ENCODE measurements at regions not wholly inside any gene's neighbourhood (a gene's known extent, or its start where the extent isn't known, plus 50 kb on each side); places are given as distances from the start of the nearest gene placed in this dataset.
"Not testable (repeated sequence)": the region's sequence is repeated elsewhere in the genome, so short reads cannot be mapped to it uniquely, and the experiment has no call there.

DNA sequence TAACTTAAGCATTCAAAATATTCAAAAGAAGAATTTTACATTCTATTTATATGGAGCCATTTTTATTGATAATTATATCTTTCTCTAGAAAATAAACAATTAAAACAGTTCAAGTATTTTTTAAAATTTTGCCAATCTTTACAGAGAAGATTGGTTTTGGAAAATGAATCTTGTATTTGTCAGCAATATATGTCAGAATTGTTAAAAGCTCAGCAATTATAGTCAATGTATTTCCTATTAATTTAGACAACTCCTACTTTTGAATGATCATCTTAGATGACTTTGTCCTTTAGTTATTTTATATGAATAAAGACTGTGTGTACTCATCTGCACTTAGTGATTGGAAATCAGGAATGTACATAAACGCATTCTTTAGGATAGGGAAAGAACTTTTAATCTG lies 223.9 kb upstream of the MAD2L1 start:
- Mint-ChIP-seq H3K36me3 (no peaks in the 10 kb centered on the region), H3K4me3 (no peak overlapping the region), H3K27ac (no peak overlapping the region), H3K27me3 (ENCODE audit: low read depth in 3 of 3) (peaks cover 0 to 1% (median 0%) of the 10 kb centered on the region in 3 donors), H3K4me1 (no peaks in the 10 kb centered on the region), H3K9me3 (peaks cover 0 to 10% (median 3%) of the 10 kb centered on the region in 6 donors)
- no peak for DNase-seq

GRCh38 chr4:120286813-120287212 lies 220.2 kb upstream of the MAD2L1 start:
- no peaks in the 10 kb centered on the region for H3K36me3 Mint-ChIP-seq
- no peak for DNase-seq
- peaks cover 0 to 1% (median 0%) of the 10 kb centered on the region in 3 donors for H3K27me3 Mint-ChIP-seq (ENCODE audit: low read depth in 3 of 3)
- no peaks in the 10 kb centered on the region for H3K4me1 Mint-ChIP-seq
- peaks cover 0 to 26% (median 4%) of the 10 kb centered on the region in 6 donors for H3K9me3 Mint-ChIP-seq
- H3K4me3 Mint-ChIP-seq: no peak overlapping the region
- no peak overlapping the region for H3K27ac Mint-ChIP-seq

- Mint-ChIP-seq H3K27ac (no peak overlapping the region), H3K36me3 (peaks cover 0 to 3% (median 0%) of the 10 kb centered on the region in 3 donors), H3K4me1 (no peaks in the 10 kb centered on the region), H3K27me3 (ENCODE audit: low read depth in 3 of 3) (no peaks in the 10 kb centered on the region), H3K4me3 (no peak overlapping the region), H3K9me3 (peaks cover 0 to 33% (median 5%) of the 10 kb centered on the region in 6 donors)
- DNase-seq: no peak
Measured at GRCh38 chr4:120281581-120281980, 214.9 kb upstream of the MAD2L1 start.

DNA sequence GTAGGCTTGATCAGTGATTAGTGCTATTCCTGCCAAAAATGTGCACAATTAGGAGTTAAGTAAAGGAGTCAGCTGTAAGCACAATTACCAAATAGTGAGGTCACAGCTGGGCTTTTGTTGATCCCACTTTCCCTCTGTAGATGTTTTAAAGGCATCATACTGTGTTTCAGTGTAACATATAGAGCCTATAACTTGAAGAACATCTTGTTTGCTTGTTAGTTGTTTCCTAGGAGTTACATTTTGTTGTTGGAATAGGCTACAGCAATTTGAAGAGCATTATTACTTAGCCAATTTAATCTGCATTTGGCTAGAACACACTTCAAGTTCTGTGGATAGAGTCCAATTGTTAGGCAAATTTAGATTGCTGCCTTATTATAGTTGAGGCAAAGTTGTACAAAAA lies 210.7 kb upstream of the MAD2L1 start:
- Mint-ChIP-seq H3K9me3 (peaks cover 2 to 28% (median 4%) of the 10 kb centered on the region in 6 donors), H3K27ac (no peak overlapping the region), H3K4me3 (no peak overlapping the region), H3K27me3 (ENCODE audit: low read depth in 3 of 3) (peaks cover 0 to 4% (median 0%) of the 10 kb centered on the region in 3 donors), H3K4me1 (no peaks in the 10 kb centered on the region), H3K36me3 (peaks cover 0 to 3% (median 0%) of the 10 kb centered on the region in 3 donors)
- DNase-seq: no peak

GRCh38 chr4:120266602-120267001 lies 200.0 kb upstream of the MAD2L1 start:
- Mint-ChIP-seq H3K27me3 (ENCODE audit: low read depth in 3 of 3) (peaks cover 0 to under 1% (median 0%) of the 10 kb centered on the region in 3 donors), H3K27ac (no peak overlapping the region), H3K4me3 (no peak overlapping the region), H3K36me3 (no peaks in the 10 kb centered on the region), H3K4me1 (no peaks in the 10 kb centered on the region), H3K9me3 (peaks cover 2 to 11% (median 5%) of the 10 kb centered on the region in 6 donors)
- no peak for DNase-seq

DNA sequence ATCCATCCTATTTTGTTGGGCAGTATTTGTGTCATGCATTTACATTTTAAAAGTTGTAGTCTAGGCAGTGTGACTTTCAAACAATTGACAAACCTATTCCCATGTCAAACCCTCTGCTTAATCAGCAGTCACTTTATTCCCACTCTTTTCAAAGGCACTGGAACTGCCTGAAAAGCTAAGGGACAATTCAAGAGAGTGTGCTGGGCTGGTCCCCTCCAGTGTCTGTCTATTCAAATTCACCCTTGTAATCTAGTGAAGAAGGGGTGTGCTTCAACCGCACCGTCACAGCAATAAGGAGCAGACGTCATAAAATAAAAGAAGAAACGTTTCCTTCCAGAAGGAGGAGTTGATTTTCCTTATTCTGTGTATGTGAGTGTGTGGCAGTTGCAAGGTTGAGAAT lies 197.0 kb upstream of the MAD2L1 start:
- DNase-seq: no peak
- peaks cover 3 to 22% (median 10%) of the 10 kb centered on the region in 6 donors for H3K9me3 Mint-ChIP-seq
- H3K36me3 Mint-ChIP-seq: no peaks in the 10 kb centered on the region
- no peaks in the 10 kb centered on the region for H3K4me1 Mint-ChIP-seq
- H3K27me3 Mint-ChIP-seq (ENCODE audit: low read depth in 3 of 3): peaks cover 0 to 2% (median 0%) of the 10 kb centered on the region in 3 donors
- H3K4me3 Mint-ChIP-seq: no peak overlapping the region
- H3K27ac Mint-ChIP-seq: no peak overlapping the region

- Mint-ChIP-seq H3K36me3 (no peaks in the 10 kb centered on the region), H3K27ac (no peak overlapping the region), H3K9me3 (peaks cover 5 to 24% (median 13%) of the 10 kb centered on the region in 6 donors), H3K27me3 (ENCODE audit: low read depth in 3 of 3) (peaks cover 0 to 2% (median 0%) of the 10 kb centered on the region in 3 donors), H3K4me1 (no peaks in the 10 kb centered on the region), H3K4me3 (no peak overlapping the region)
- DNase-seq: no peak
Measured at GRCh38 chr4:120261117-120261516, 194.5 kb upstream of the MAD2L1 start.

DNA sequence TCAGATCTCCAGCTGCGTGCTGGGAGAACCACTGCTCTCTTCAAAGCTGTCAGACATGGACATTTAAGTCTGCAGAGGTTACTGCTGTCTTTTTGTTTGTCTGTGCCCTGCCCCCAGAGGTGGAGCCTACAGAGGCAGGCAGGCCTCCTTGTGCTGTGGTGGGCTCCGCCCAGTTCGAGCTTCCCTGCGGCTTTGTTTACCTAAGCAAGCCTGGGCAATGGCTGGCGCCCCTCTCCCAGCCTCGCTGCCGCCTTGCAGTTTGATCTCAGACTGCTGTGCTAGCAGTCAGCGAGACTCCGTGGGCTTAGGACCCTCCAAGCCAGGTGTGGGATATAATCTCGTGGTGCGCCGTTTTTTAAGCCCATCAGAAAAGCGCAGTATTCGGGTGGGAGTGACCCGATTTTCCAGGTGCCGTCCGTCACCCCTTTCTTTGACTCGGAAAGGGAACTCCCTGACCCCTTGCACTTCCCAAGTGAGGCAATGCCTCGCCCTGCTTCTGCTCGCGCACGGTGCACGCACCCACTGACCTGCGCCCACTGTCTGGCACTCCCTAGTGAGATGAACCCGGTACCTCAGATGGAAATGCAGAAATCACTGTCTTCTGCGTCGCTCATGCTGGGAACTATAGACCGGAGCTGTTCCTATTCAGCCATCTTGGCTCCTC lies 189.6 kb upstream of the MAD2L1 start:
- peaks cover 0 to 19% (median 12%) of the 10 kb centered on the region in 6 donors for H3K9me3 Mint-ChIP-seq
- not testable (repeated sequence) for H3K4me3 Mint-ChIP-seq; H3K4me1 Mint-ChIP-seq; H3K36me3 Mint-ChIP-seq; H3K27ac Mint-ChIP-seq; DNase-seq; H3K27me3 Mint-ChIP-seq (ENCODE audit: low read depth in 3 of 3)

DNA sequence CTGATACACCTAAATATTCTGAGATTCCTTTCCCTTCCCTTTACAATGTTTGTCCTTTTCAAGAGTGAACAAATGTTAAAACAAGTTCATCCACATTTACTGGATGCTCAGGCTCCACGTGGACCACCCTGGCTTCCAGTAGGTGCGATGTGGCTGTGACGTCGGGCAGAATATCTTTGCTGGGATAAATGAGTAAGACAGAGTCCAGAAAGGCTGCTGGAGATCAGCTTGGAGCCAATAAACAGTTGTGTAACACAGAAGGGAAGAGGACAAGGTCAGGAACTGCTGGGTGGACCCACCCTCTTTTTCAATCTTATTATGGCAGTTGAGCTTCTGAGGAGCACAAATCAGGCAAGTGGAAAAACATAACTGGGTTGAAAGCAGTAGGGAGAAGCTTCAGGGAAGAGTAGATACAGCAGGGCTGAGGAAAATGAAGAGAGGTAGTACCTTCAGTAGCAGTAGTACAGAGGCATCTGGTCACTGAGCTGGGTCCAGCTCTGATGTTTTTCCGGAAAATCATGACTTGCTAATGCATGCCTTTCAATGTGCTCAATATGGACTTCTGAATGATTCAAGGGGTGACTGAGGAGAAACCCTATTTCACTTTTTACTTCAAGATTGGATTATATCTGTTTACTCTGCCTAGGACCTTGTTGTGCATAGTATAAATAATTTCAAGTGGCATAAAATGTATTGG lies 171.8 kb upstream of the MAD2L1 start:
- H3K4me1 Mint-ChIP-seq: no peaks in the 10 kb centered on the region

GRCh38 chr4:120236873-120237272 lies 170.2 kb upstream of the MAD2L1 start:
- no peak for DNase-seq
- peaks cover 2 to 19% (median 6%) of the 10 kb centered on the region in 6 donors for H3K9me3 Mint-ChIP-seq
- no peaks in the 10 kb centered on the region for H3K4me1 Mint-ChIP-seq
- H3K4me3 Mint-ChIP-seq: no peak overlapping the region
- H3K27me3 Mint-ChIP-seq (ENCODE audit: low read depth in 3 of 3): peaks cover 0 to 2% (median 0%) of the 10 kb centered on the region in 3 donors
- H3K36me3 Mint-ChIP-seq: no peaks in the 10 kb centered on the region
- H3K27ac Mint-ChIP-seq: no peak overlapping the region

More for the DNA sequence above, 171.8 kb upstream of the MAD2L1 start:
- Mint-ChIP-seq H3K27ac (no peak overlapping the region), H3K27me3 (ENCODE audit: low read depth in 3 of 3) (peaks cover 0 to 2% (median 0%) of the 10 kb centered on the region in 3 donors), H3K4me3 (no peak overlapping the region), H3K36me3 (no peaks in the 10 kb centered on the region), H3K9me3 (peaks cover 0 to 14% (median 2%) of the 10 kb centered on the region in 6 donors)
- DNase-seq: no peak

- Mint-ChIP-seq H3K27ac (no peak overlapping the region), H3K4me3 (no peak overlapping the region), H3K9me3 (peaks cover 5 to 21% (median 8%) of the 10 kb centered on the region in 6 donors), H3K4me1 (no peaks in the 10 kb centered on the region), H3K36me3 (no peaks in the 10 kb centered on the region), H3K27me3 (ENCODE audit: low read depth in 3 of 3) (peaks cover 0 to 2% (median 0%) of the 10 kb centered on the region in 3 donors)
- no peak for DNase-seq
Measured at GRCh38 chr4:120232050-120232449, 165.4 kb upstream of the MAD2L1 start.

DNA sequence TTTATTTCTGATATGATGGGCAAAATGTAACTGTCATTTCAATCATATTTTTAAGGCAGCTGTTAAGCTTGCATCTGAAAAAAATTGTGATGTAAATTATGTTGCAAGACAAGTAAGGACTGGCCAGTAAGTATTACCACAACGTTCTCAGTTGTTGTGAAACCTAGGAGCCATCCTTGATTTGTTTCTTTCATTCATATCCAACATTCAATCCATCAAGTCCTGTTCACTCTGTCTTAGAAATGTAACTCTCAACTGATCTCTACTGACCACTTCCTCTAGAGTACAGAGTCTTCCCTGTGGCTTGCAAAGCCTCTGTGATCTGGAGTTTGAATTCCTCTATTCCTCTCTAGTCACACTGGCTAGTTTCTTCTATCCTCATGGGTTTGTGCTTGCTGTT lies 161.4 kb upstream of the MAD2L1 start:
- Mint-ChIP-seq H3K4me1 (no peaks in the 10 kb centered on the region), H3K27me3 (ENCODE audit: low read depth in 3 of 3) (no peaks in the 10 kb centered on the region), H3K27ac (no peak overlapping the region), H3K36me3 (no peaks in the 10 kb centered on the region), H3K9me3 (peaks cover 5 to 19% (median 8%) of the 10 kb centered on the region in 6 donors), H3K4me3 (no peak overlapping the region)
- DNase-seq: no peak

DNA sequence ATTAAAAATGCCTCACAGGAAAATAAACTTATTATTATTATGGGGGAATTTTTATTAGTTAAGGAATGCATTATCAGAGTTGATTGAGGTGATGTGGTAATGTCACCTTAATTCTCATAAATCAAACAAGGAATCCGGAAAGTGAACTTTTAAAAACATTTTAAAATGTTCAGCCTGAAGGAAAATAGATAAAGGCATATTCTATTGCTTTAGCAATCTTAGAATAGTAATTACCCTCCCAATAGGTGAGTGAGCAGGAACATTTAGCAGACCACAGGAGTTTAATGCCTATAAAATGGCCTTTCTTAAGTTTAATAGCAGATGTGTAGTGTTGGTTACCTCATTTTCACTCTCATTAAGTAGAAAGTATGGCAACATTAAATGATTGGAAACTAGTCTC lies 160.9 kb upstream of the MAD2L1 start:
- H3K4me1 Mint-ChIP-seq: no peaks in the 10 kb centered on the region
- peaks cover 5 to 21% (median 9%) of the 10 kb centered on the region in 6 donors for H3K9me3 Mint-ChIP-seq
- H3K27me3 Mint-ChIP-seq (ENCODE audit: low read depth in 3 of 3): peaks cover 0 to 1% (median 0%) of the 10 kb centered on the region in 3 donors
- no peak overlapping the region for H3K4me3 Mint-ChIP-seq
- no peaks in the 10 kb centered on the region for H3K36me3 Mint-ChIP-seq
- DNase-seq: no peak
- no peak overlapping the region for H3K27ac Mint-ChIP-seq

GRCh38 chr4:120225527-120225926 lies 158.9 kb upstream of the MAD2L1 start:
- DNase-seq: no peak
- H3K4me1 Mint-ChIP-seq: no peaks in the 10 kb centered on the region
- H3K27me3 Mint-ChIP-seq (ENCODE audit: low read depth in 3 of 3): peaks cover 0 to 1% (median under 1%) of the 10 kb centered on the region in 3 donors
- H3K9me3 Mint-ChIP-seq: peaks cover 6 to 30% (median 12%) of the 10 kb centered on the region in 6 donors
- H3K27ac Mint-ChIP-seq: no peak overlapping the region
- H3K4me3 Mint-ChIP-seq: no peak overlapping the region
- H3K36me3 Mint-ChIP-seq: no peaks in the 10 kb centered on the region

Measured in immature natural killer cell (primary cell).